Small intestine (tissue), 7 donors: ENCODE measurements at regions not wholly inside any gene's neighbourhood (a gene's known extent, or its start where the extent isn't known, plus 50 kb on each side); places are given as distances from the start of the nearest gene placed in this dataset.

Experiments
- DNase-seq, 2 donors: peaks; one replicate each; pipeline versions ENCODE4 v3.0.0 to v3.0.0-alpha.2; 2013
- FAIRE-seq: peaks from 2 replicates; lab custom pipeline; 2012; peaks lifted over from hg19 to GRCh38; lab: Jason Lieb, UNC
- H3K27ac ChIP-seq, 3 donors: one replicate each; pipeline ENCODE4 v1.5.1; 2013; ENCODE audit warnings: low read length in 2 of 3, mild to moderate bottlenecking in 2 of 3, control low read depth in 1 of 3, inconsistent platforms in 1 of 3, low read depth in 1 of 3, moderate library complexity in 1 of 3
- H3K27me3 ChIP-seq, 3 donors: one replicate each; pipeline ENCODE4 v1.6.1; 2013; ENCODE audit warnings: low read length in 3 of 3, inconsistent platforms in 1 of 3; ENCODE audit not compliant: control insufficient read depth in 3 of 3, insufficient read depth in 3 of 3
- H3K36me3 ChIP-seq, 3 donors: one replicate each; pipeline ENCODE4 v1.6.1; 2013; ENCODE audit warnings: low read length in 3 of 3, inconsistent platforms in 1 of 3, low read depth in 1 of 3, mild to moderate bottlenecking in 1 of 3, moderate library complexity in 1 of 3; ENCODE audit not compliant: control insufficient read depth in 3 of 3, insufficient read depth in 2 of 3
- H3K4me1 ChIP-seq, 3 donors: one replicate each; pipeline ENCODE4 v1.6.1; 2013; ENCODE audit warnings: low read length in 2 of 3, inconsistent platforms in 1 of 3, low read depth in 1 of 3, mild to moderate bottlenecking in 1 of 3, moderate library complexity in 1 of 3; ENCODE audit not compliant: control insufficient read depth in 3 of 3, insufficient read depth in 2 of 3
- H3K4me3 ChIP-seq, 3 donors: one replicate each; pipeline ENCODE4 v1.5.1; 2013; ENCODE audit warnings: low read length in 3 of 3, control low read depth in 1 of 3, inconsistent platforms in 1 of 3, low read depth in 1 of 3, mild to moderate bottlenecking in 1 of 3, moderate library complexity in 1 of 3
- H3K9me3 ChIP-seq, 2 donors: one replicate each; pipeline ENCODE4 v1.6.1; 2013; ENCODE audit warnings: low read depth in 1 of 2, low read length in 1 of 2; ENCODE audit not compliant: control insufficient read depth in 2 of 2, insufficient read depth in 1 of 2
- WGBS, 3 donors: extraction: QIAGEN DNeasy Blood & Tissue Kit; methylation state at CpG; one replicate each; pipeline ENCODE4 v1.1.7; 2013; 5-methylcytosine and 5-hydroxymethylcytosine counted together
- donor health status: healthy with polysubstance abuse.
- donor health status: control.
- donor health status: control.
- donor health status: Bipolar disorder and iron deficiency.
- donor health status: healthy.

GRCh38 chr2:7517851-7518250, 600.6 kb downstream of the RNF144A start:
- FAIRE-seq, result no peak
- H3K27me3 ChIP-seq, result no peaks in the 10 kb centered on the region
- DNase-seq, result no peak
- H3K9me3 ChIP-seq, result no peaks in the 10 kb centered on the region
- WGBS, 3 donors, result 76 to 84% (median 79%) methylated on average over 2 of the region's 2 CpGs
- no peaks in the 10 kb centered on the region for H3K36me3 ChIP-seq
- no peaks in the 10 kb centered on the region for H3K4me1 ChIP-seq
- H3K27ac ChIP-seq, result no peak overlapping the region
- no peak overlapping the region for H3K4me3 ChIP-seq

- DNase-seq, result no peak
- no peaks in the 10 kb centered on the region for H3K36me3 ChIP-seq
- 66 to 79% (median 72%) methylated on average over 12 of the region's 12 CpGs for WGBS, 3 donors
- no peaks in the 10 kb centered on the region for H3K9me3 ChIP-seq
- H3K4me3 ChIP-seq, result no peak overlapping the region
- no peaks in the 10 kb centered on the region for H3K4me1 ChIP-seq
- H3K27ac ChIP-seq, result no peak overlapping the region
- FAIRE-seq, result no peak
- no peaks in the 10 kb centered on the region for H3K27me3 ChIP-seq
These were observed 606.4 kb downstream of the RNF144A start for GRCh38 chr2:7523481-7524120.

- no peaks in the 10 kb centered on the region for H3K4me1 ChIP-seq
- no peaks in the 10 kb centered on the region for H3K36me3 ChIP-seq
- H3K4me3 ChIP-seq, result no peak overlapping the region
- no peaks in the 10 kb centered on the region for H3K27me3 ChIP-seq
- WGBS, 3 donors, result 80 to 89% (median 86%) methylated on average over 3 of the region's 3 CpGs
- DNase-seq (no peak), FAIRE-seq (no peak)
- no peak overlapping the region for H3K27ac ChIP-seq
- peaks cover 0 to 5% of the 10 kb centered on the region in 2 donors for H3K9me3 ChIP-seq
These were observed 607.0 kb downstream of the RNF144A start for GRCh38 chr2:7524195-7524594.

DNA sequence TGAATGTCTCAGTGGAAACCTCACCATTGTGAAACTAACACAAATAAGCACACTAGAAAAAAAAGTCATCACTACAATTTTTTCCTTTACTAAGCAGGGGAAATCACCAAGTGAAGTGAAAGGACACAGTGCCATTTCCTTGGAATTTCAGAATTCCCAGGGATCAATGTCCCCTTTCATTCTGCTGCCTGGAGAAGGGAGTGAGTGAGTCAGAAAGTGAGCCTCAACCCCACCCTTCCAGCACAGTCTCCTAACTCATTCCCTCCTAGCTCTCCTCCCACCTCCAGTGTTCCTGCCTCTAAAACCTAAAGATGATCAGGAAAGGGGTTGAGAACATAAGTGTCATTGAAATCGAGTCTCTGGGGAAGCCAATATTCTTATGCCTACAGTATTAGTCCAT, 608.5 kb downstream of the RNF144A start:
- no peaks in the 10 kb centered on the region for H3K4me1 ChIP-seq
- 78 to 84% (median 84%) methylated on average over 1 of the region's 1 CpG for WGBS, 3 donors
- FAIRE-seq (no peak), DNase-seq (no peak)
- no peak overlapping the region for H3K27ac ChIP-seq
- no peaks in the 10 kb centered on the region for H3K27me3 ChIP-seq
- peaks cover 0 to 13% of the 10 kb centered on the region in 2 donors for H3K9me3 ChIP-seq
- no peaks in the 10 kb centered on the region for H3K36me3 ChIP-seq
- no peak overlapping the region for H3K4me3 ChIP-seq

DNA sequence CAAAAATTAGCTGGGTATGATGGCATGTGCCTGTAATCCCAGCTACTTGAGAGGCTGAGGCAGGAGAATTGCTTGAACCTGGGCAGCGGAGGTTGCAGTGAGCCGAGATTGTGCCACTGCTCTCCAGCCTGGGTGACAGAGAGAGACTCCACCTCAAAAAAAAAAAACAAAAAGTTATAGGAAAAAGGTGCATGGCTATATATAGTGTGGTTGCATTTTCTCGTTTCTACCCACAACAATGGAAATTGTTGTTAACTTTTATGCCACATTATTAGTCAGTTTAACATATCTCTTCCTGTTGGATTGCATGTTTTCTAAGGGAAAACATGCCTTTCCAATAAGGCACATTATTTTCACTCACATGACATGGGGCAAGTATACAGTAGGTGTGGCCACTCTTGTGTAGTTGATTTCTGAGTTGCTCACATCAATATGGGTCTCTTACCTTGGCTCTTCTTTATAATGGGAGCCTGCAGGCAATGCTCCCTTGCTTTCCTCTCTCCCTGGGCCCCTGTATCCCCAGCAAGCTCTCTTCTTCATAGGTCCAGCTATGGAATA, 610.0 kb downstream of the RNF144A start:
- no peaks in the 10 kb centered on the region for H3K27me3 ChIP-seq
- FAIRE-seq (no peak), DNase-seq (no peak)
- no peak overlapping the region for H3K4me3 ChIP-seq
- no peak overlapping the region for H3K27ac ChIP-seq
- no peaks in the 10 kb centered on the region for H3K36me3 ChIP-seq
- 69 to 78% (median 71%) methylated on average over 3 of the region's 3 CpGs for WGBS, 3 donors
- H3K9me3 ChIP-seq, result peaks cover 0 to 18% of the 10 kb centered on the region in 2 donors
- H3K4me1 ChIP-seq, result no peaks in the 10 kb centered on the region

GRCh38 chr2:7530001-7530400, 612.8 kb downstream of the RNF144A start:
- Histone ChIP-seq H3K27ac (no peak overlapping the region), H3K27me3 (no peaks in the 10 kb centered on the region), H3K36me3 (no peaks in the 10 kb centered on the region), H3K4me3 (no peak overlapping the region), H3K9me3 (peaks cover 0 to 18% of the 10 kb centered on the region in 2 donors), H3K4me1 (no peaks in the 10 kb centered on the region)
- DNase-seq (no peak), FAIRE-seq (no peak)

- Histone ChIP-seq H3K4me1 (no peaks in the 10 kb centered on the region), H3K27me3 (no peaks in the 10 kb centered on the region), H3K9me3 (no peaks in the 10 kb centered on the region), H3K27ac (no peak overlapping the region), H3K36me3 (no peaks in the 10 kb centered on the region), H3K4me3 (no peak overlapping the region)
- 64 to 78% (median 70%) methylated on average over 4 of the region's 4 CpGs for WGBS, 3 donors
- no peak for DNase-seq
- FAIRE-seq, result no peak
These were observed 621.9 kb downstream of the RNF144A start for GRCh38 chr2:7539077-7539476.

DNA sequence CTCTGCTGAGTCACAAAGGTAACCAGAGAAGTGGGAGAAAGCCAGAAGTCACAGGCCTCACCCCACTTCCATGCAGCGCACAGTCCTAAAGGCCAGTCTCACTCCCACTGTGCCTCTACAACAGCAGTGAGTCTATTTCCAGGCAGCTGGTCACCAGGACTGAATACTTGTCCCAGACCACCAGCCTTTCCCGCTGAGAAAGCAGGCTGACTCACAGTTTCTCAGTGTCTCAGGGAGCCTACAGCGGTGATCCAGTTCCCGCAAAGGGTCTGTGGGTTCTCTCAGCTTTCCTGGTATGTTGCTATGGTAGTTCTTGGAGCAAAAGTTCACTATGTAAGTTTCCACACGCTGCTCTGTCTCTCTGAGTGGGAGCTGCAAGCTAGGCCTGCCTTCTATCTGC, 622.5 kb downstream of the RNF144A start:
- WGBS, 3 donors, result 77 to 85% (median 80%) methylated on average over 5 of the region's 5 CpGs
- DNase-seq, result no peak
- no peaks in the 10 kb centered on the region for H3K27me3 ChIP-seq
- H3K9me3 ChIP-seq, result no peaks in the 10 kb centered on the region
- H3K4me3 ChIP-seq, result no peak overlapping the region
- FAIRE-seq, result no peak
- no peaks in the 10 kb centered on the region for H3K36me3 ChIP-seq
- H3K27ac ChIP-seq, result no peak overlapping the region
- no peaks in the 10 kb centered on the region for H3K4me1 ChIP-seq
